Neuronal stem cell (in vitro differentiated cells): ENCODE measurements at regions not wholly inside any gene's neighbourhood (a gene's known extent, or its start where the extent isn't known, plus 50 kb on each side); places are given as distances from the start of the nearest gene placed in this dataset.
"Not testable (repeated sequence)": the region's sequence is repeated elsewhere in the genome, so short reads cannot be mapped to it uniquely, and the experiment has no call there.

ENCODE experiments used
- DNase-seq: peaks from one replicate; pipeline ENCODE4 v3.0.0-alpha.2; 2013; ENCODE audit warnings: low spot score
- H2AFZ ChIP-seq: one replicate; pipeline ENCODE4 v1.6.1; 2013; ENCODE audit warnings: mild to moderate bottlenecking, low read length, inconsistent platforms
- H2AK5ac ChIP-seq: 2 replicates; pipeline ENCODE4 v1.6.1; 2013; ENCODE audit warnings: low read depth, mild to moderate bottlenecking, inconsistent platforms, low read length, moderate library complexity, mixed read lengths
- H2BK120ac ChIP-seq: 2 replicates; pipeline ENCODE4 v1.6.1; 2013; ENCODE audit warnings: low read depth, mild to moderate bottlenecking, inconsistent platforms, low read length, moderate library complexity, mixed read lengths
- H2BK12ac ChIP-seq: one replicate; pipeline ENCODE4 v1.6.1; 2013; ENCODE audit warnings: low read length, inconsistent platforms
- H2BK15ac ChIP-seq: 2 replicates; pipeline ENCODE4 v1.6.1; 2013; ENCODE audit warnings: mild to moderate bottlenecking, low read length, inconsistent platforms, mixed read lengths
- H2BK5ac ChIP-seq: one replicate; pipeline ENCODE4 v1.6.1; 2013; ENCODE audit warnings: inconsistent platforms, mild to moderate bottlenecking, low read length, moderate library complexity
- H3K14ac ChIP-seq: one replicate; pipeline ENCODE4 v1.6.1; 2013; ENCODE audit warnings: low read length, inconsistent platforms
- H3K18ac ChIP-seq: 2 replicates; pipeline ENCODE4 v1.6.1; 2013; ENCODE audit warnings: low read length, inconsistent platforms
- H3K23ac ChIP-seq: 2 replicates; pipeline ENCODE4 v1.6.1; 2013; ENCODE audit warnings: low read depth, mild to moderate bottlenecking, mixed read lengths, low read length, inconsistent platforms; ENCODE audit not compliant: poor library complexity
- H3K27ac ChIP-seq: replicated peaks from 3 replicates; pipeline ENCODE4 v1.5.1; 2013; ENCODE audit warnings: low read length, inconsistent platforms
- H3K27me3 ChIP-seq, 3 experiments: 2 replicates each; pipeline ENCODE4 v1.6.1; 2013; ENCODE audit warnings: low read length in 3 of 3, mild to moderate bottlenecking in 2 of 3, inconsistent platforms in 1 of 3, low read depth in 1 of 3, mixed read lengths in 1 of 3, moderate library complexity in 1 of 3; ENCODE audit not compliant: control insufficient read depth in 3 of 3, insufficient read depth in 3 of 3
- H3K36me3 ChIP-seq, 2 donors: replicated peaks in 1 of 2; 2 replicates each; pipeline ENCODE4 v1.6.1; 2013; ENCODE audit warnings: low read length in 2 of 2; ENCODE audit not compliant: control insufficient read depth in 2 of 2, insufficient read depth in 2 of 2
- H3K4ac ChIP-seq: 2 replicates; pipeline ENCODE4 v1.6.1; 2013; ENCODE audit warnings: inconsistent platforms, mild to moderate bottlenecking, low read length, moderate library complexity
- H3K4me1 ChIP-seq, 2 donors: 1 replicate in 1 of 2; 2 replicates in 1 of 2; pipeline ENCODE4 v1.6.1; 2013; ENCODE audit warnings: low read length in 2 of 2, low read depth in 1 of 2; ENCODE audit not compliant: control insufficient read depth in 2 of 2, insufficient read depth in 1 of 2
- H3K4me2 ChIP-seq: one replicate; pipeline ENCODE4 v1.6.1; 2013; ENCODE audit warnings: mild to moderate bottlenecking, low read length, inconsistent platforms; ENCODE audit not compliant: insufficient read depth, poor library complexity, severe bottlenecking
- H3K4me3 ChIP-seq, 2 donors: 2 replicates each; pipeline ENCODE4 v1.5.1; 2013; ENCODE audit warnings: low read length in 2 of 2, mild to moderate bottlenecking in 2 of 2, inconsistent platforms in 1 of 2, moderate library complexity in 1 of 2
- H3K79me1 ChIP-seq: one replicate; pipeline ENCODE4 v1.6.1; 2013; ENCODE audit warnings: low read depth, mild to moderate bottlenecking, inconsistent platforms, low read length, moderate library complexity
- H3K9ac ChIP-seq: one replicate; pipeline ENCODE4 v1.6.1; 2013; ENCODE audit warnings: mild to moderate bottlenecking, low read depth, low read length, inconsistent platforms; ENCODE audit not compliant: poor library complexity
- H3K9me3 ChIP-seq, 2 donors: replicated peaks in 1 of 2; 2 replicates each; pipeline versions ENCODE3 to v1.6.1; 2013; ENCODE audit warnings: low read length in 2 of 2, mild to moderate bottlenecking in 2 of 2, inconsistent platforms in 1 of 2, low read depth in 1 of 2, mixed read lengths in 1 of 2, moderate library complexity in 1 of 2; ENCODE audit not compliant: control insufficient read depth in 2 of 2, insufficient read depth in 1 of 2
- H4K8ac ChIP-seq: one replicate; pipeline ENCODE4 v1.6.1; 2013; ENCODE audit warnings: low read depth, mild to moderate bottlenecking, inconsistent platforms, low read length, moderate library complexity
- H4K91ac ChIP-seq: one replicate; pipeline ENCODE4 v1.6.1; 2013; ENCODE audit warnings: low read length, low read depth, mild to moderate bottlenecking, inconsistent platforms; ENCODE audit not compliant: poor library complexity
- WGBS, 2 donors: extraction: QIAGEN DNeasy Blood & Tissue Kit; methylation state at CpG; one replicate each; pipeline ENCODE4 v1.1.7; 2013; ENCODE audit warnings: missing lambda C conversion rate in 2 of 2, mixed read lengths in 1 of 2; ENCODE audit not compliant: insufficient read length in 2 of 2, insufficient replicate concordance in 1 of 2; ENCODE audit errors: extremely low coverage in 2 of 2; 5-methylcytosine and 5-hydroxymethylcytosine counted together

DNA sequence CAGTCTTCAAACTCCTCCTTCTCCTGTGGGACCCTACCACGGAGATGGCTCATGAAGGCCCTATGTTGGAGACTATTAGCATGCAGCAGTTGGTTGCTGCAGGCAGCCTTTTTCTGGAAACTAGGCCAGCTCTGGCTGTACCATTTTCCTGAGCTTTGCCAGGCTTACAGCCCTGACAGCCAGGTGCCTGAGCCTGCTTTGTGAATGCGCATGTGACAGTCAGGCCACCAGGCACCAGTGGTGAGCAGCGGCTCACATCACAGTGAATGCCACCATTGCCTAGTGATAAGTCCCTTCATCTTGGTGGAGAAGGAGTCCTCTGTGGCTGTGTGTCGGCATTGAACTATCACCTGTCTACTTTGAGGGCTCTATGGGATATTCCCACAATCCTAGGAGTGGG is 982.4 kb upstream of the DEFB115 start:
- H3K36me3 ChIP-seq, DNase-seq, H2BK120ac ChIP-seq, H2AK5ac ChIP-seq, H3K9me3 ChIP-seq, H4K8ac ChIP-seq, H2AFZ ChIP-seq, H3K18ac ChIP-seq, H3K4me2 ChIP-seq, H3K4me1 ChIP-seq, H3K27ac ChIP-seq, H4K91ac ChIP-seq, H3K9ac ChIP-seq, H2BK5ac ChIP-seq, H3K14ac ChIP-seq, H3K23ac ChIP-seq, H3K79me1 ChIP-seq, H2BK12ac ChIP-seq, H3K4ac ChIP-seq, H2BK15ac ChIP-seq, H3K27me3 ChIP-seq, H3K4me3 ChIP-seq: not testable (repeated sequence)
- WGBS, 2 donors: no CpG with 5 or more reads among the region's 4 CpGs

GRCh38 chr20:30281584-30282197 is 975.8 kb upstream of the DEFB115 start:
- H2BK120ac ChIP-seq: no peak overlapping the region
- no CpG with 5 or more reads among the region's 41 CpGs for WGBS, 2 donors
- no peak overlapping the region for H4K91ac ChIP-seq
- no peaks in the 10 kb centered on the region for H3K9me3 ChIP-seq
- no peak overlapping the region for H3K4ac ChIP-seq
- H3K4me2 ChIP-seq: no peak overlapping the region
- no peak overlapping the region for H2BK5ac ChIP-seq
- no peak overlapping the region for H2BK15ac ChIP-seq
- no peak overlapping the region for H2AK5ac ChIP-seq
- H3K27me3 ChIP-seq: no peaks in the 10 kb centered on the region
- H3K79me1 ChIP-seq: no peaks in the 10 kb centered on the region
- no peak overlapping the region for H2BK12ac ChIP-seq
- no peak for DNase-seq
- H3K14ac ChIP-seq: peak overlapping the region; percentile 56
- no peak overlapping the region for H4K8ac ChIP-seq
- H3K18ac ChIP-seq: no peak overlapping the region
- H2AFZ ChIP-seq: no peak overlapping the region
- no peak overlapping the region for H3K27ac ChIP-seq
- H3K23ac ChIP-seq: no peak overlapping the region
- H3K4me1 ChIP-seq: no peaks in the 10 kb centered on the region
- H3K9ac ChIP-seq: no peak overlapping the region
- H3K4me3 ChIP-seq: no peak overlapping the region
- no peaks in the 10 kb centered on the region for H3K36me3 ChIP-seq

GRCh38 chr20:30283476-30284280 is 973.8 kb upstream of the DEFB115 start:
- H3K4me2 ChIP-seq, H3K4me3 ChIP-seq, H3K9me3 ChIP-seq, H4K91ac ChIP-seq, H3K27ac ChIP-seq, H3K9ac ChIP-seq, H2BK15ac ChIP-seq, H3K36me3 ChIP-seq, DNase-seq, H3K79me1 ChIP-seq, H3K4me1 ChIP-seq, H3K4ac ChIP-seq, H2AFZ ChIP-seq, H3K18ac ChIP-seq, H2AK5ac ChIP-seq, H2BK120ac ChIP-seq, H4K8ac ChIP-seq, H2BK12ac ChIP-seq, H3K27me3 ChIP-seq, H3K23ac ChIP-seq: not testable (repeated sequence)
- Histone ChIP-seq H2BK5ac (peak overlapping the region; percentile 24), H3K14ac (peak overlapping the region; percentile 3)
- no CpG with 5 or more reads among the region's 47 CpGs for WGBS, 2 donors

GRCh38 chr20:30284281-30284905 is 973.1 kb upstream of the DEFB115 start:
- Histone ChIP-seq H4K8ac (no peak overlapping the region), H3K27ac (no peak overlapping the region), H3K27me3 (no peaks in the 10 kb centered on the region), H3K14ac (peak overlapping the region; percentile 56), H2BK120ac (no peak overlapping the region), H3K79me1 (no peaks in the 10 kb centered on the region), H4K91ac (no peak overlapping the region), H3K4ac (no peak overlapping the region), H3K4me3 (no peak overlapping the region), H2BK15ac (no peak overlapping the region), H3K18ac (no peak overlapping the region), H3K9me3 (no peaks in the 10 kb centered on the region), H3K9ac (no peak overlapping the region), H3K4me2 (no peak overlapping the region), H2BK12ac (no peak overlapping the region), H2AK5ac (no peak overlapping the region), H2AFZ (no peak overlapping the region), H3K4me1 (no peaks in the 10 kb centered on the region), H3K23ac (no peak overlapping the region), H2BK5ac (peak overlapping the region; percentile 24), H3K36me3 (no peaks in the 10 kb centered on the region)
- WGBS, 2 donors: no CpG with 5 or more reads among the region's 33 CpGs
- DNase-seq: no peak
